ENCODE measurements at regions not wholly inside any gene's neighbourhood (a gene's known extent, or its start where the extent isn't known, plus 50 kb on each side); places are given as distances from the start of the nearest gene placed in this dataset.

DNA sequence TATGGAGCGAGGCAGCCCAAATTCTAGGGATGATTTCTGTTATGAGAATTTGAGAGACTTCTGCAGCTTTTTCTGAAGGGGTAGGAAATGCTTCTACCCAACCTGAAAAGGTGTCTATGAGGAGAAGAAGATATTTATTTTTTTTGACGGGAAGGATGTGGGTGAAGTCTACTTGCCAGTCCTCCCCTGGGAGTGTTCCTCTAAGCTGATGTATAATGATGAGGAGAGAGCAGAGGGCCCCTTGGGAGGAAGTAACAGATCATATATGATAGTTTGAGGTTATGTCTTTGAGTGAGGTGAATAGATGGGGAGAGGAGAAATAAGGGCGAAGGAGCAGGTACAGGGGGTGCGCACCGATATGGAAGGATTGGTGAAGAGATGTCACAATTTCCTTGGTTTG, 910.6 kb upstream of the SLITRK5 start:
- ChIA-PET CTCF (no interaction called here), POLR2A (no interaction called here)
- no peak for ATAC-seq
- 67% methylated on average over 5 of the region's 5 CpGs for WGBS (ENCODE audit: missing lambda C conversion rate)
- Histone ChIP-seq H3K4me2 (no peak overlapping the region), H3K9me3 (no peaks in the 10 kb centered on the region), H3K27ac (no peak overlapping the region), H3K4me3 (no peak overlapping the region), H3K4me1 (no peaks in the 10 kb centered on the region)
- no peak for DNase-seq (ENCODE audit: low read depth in 1 of 2, low spot score in 1 of 2)
- TF ChIP-seq, protein P1, sequence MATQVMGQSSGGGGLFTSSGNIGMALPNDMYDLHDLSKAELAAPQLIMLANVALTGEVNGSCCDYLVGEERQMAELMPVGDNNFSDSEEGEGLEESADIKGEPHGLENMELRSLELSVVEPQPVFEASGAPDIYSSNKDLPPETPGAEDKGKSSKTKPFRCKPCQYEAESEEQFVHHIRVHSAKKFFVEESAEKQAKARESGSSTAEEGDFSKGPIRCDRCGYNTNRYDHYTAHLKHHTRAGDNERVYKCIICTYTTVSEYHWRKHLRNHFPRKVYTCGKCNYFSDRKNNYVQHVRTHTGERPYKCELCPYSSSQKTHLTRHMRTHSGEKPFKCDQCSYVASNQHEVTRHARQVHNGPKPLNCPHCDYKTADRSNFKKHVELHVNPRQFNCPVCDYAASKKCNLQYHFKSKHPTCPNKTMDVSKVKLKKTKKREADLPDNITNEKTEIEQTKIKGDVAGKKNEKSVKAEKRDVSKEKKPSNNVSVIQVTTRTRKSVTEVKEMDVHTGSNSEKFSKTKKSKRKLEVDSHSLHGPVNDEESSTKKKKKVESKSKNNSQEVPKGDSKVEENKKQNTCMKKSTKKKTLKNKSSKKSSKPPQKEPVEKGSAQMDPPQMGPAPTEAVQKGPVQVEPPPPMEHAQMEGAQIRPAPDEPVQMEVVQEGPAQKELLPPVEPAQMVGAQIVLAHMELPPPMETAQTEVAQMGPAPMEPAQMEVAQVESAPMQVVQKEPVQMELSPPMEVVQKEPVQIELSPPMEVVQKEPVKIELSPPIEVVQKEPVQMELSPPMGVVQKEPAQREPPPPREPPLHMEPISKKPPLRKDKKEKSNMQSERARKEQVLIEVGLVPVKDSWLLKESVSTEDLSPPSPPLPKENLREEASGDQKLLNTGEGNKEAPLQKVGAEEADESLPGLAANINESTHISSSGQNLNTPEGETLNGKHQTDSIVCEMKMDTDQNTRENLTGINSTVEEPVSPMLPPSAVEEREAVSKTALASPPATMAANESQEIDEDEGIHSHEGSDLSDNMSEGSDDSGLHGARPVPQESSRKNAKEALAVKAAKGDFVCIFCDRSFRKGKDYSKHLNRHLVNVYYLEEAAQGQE (IDR thresholded peaks at IDR 0.05): no peak
- no peak for TF ChIP-seq MAFK (IDR thresholded peaks at IDR 0.05; ENCODE audit: partially characterized antibody)
- no peak for TF ChIP-seq ZSCAN20 (CRISPR knock-in tag; IDR thresholded peaks at IDR 0.05)
- no peak for TF ChIP-seq RAD21 (conservative IDR thresholded peaks at IDR 0.05 in 1 of 2, IDR thresholded peaks at IDR 0.05 in 1 of 2)
- no peak for TF ChIP-seq PHF8 (IDR thresholded peaks at IDR 0.05; ENCODE audit: borderline replicate concordance, low read depth)
- no peak for TF ChIP-seq PBX3 (IDR thresholded peaks at IDR 0.05)
- no peak for TF ChIP-seq ATOH8 (CRISPR knock-in tag; IDR thresholded peaks at IDR 0.05; ENCODE audit: low read depth)
- no peak for TF ChIP-seq EP300 (IDR thresholded peaks at IDR 0.05)
- TF ChIP-seq CHD4 (IDR thresholded peaks at IDR 0.05; ENCODE audit: borderline replicate concordance): no peak
- no peak for TF ChIP-seq HOXA7 (CRISPR knock-in tag; IDR thresholded peaks at IDR 0.05)
- no peak for TF ChIP-seq RFX5 (IDR thresholded peaks at IDR 0.05)
- no peak for TF ChIP-seq MAX (IDR thresholded peaks at IDR 0.05)
- TF ChIP-seq TP53 (CRISPR knock-in tag; IDR thresholded peaks at IDR 0.05): no peak
- TF ChIP-seq KDM1A (IDR thresholded peaks at IDR 0.05; ENCODE audit: low read depth): no peak
- TF ChIP-seq ZNF302 (CRISPR knock-in tag; IDR thresholded peaks at IDR 0.05): no peak
- no peak for TF ChIP-seq POLR2AphosphoS2 (conservative IDR thresholded peaks at IDR 0.05; ENCODE audit: low read length)
- TF ChIP-seq, protein P2, sequence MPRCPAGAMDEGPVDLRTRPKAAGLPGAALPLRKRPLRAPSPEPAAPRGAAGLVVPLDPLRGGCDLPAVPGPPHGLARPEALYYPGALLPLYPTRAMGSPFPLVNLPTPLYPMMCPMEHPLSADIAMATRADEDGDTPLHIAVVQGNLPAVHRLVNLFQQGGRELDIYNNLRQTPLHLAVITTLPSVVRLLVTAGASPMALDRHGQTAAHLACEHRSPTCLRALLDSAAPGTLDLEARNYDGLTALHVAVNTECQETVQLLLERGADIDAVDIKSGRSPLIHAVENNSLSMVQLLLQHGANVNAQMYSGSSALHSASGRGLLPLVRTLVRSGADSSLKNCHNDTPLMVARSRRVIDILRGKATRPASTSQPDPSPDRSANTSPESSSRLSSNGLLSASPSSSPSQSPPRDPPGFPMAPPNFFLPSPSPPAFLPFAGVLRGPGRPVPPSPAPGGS (IDR thresholded peaks at IDR 0.05): no peak
- no peak for FAIRE-seq

DNA sequence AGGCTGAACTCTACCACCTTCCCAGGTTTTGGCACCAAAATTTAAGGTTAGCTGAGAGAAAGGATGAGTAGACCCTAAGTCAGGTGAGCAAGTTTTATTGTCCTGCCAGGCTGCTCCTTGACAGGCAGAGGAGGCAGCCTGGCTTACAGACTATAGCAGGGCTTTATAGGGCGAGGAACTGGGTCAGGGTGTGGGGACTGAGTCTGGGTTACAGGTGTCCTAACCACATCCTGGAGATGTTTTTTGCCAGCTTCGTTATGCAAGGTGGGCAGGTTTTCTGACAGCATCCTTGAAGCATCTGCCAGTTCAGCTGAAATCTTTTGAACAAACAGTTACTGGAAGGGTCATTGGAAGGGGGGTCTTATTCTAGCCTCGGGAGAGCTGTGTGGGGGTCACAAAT, 905.7 kb upstream of the SLITRK5 start:
- POLR2A ChIA-PET: no interaction called here
- FAIRE-seq (no peak), ATAC-seq (no peak), DNase-seq (ENCODE audit: low read depth in 1 of 2, low spot score in 1 of 2) (no peak)
- TF ChIP-seq RAD21 (conservative IDR thresholded peaks at IDR 0.05 in 1 of 2, IDR thresholded peaks at IDR 0.05 in 1 of 2) (no peak), KDM1A (IDR thresholded peaks at IDR 0.05; ENCODE audit: low read depth) (no peak), SMC3 (IDR thresholded peaks at IDR 0.05) (no peak), NR3C1 (IDR thresholded peaks at IDR 0.05) (no peak), ATOH8 (CRISPR knock-in tag; IDR thresholded peaks at IDR 0.05; ENCODE audit: low read depth) (no peak), CHD2 (IDR thresholded peaks at IDR 0.05; ENCODE audit: low read length, partially characterized antibody) (no peak), JUNB (IDR thresholded peaks at IDR 0.05) (no peak), GATA3 (IDR thresholded peaks at IDR 0.05; ENCODE audit: borderline replicate concordance) (no peak), KDM5A (IDR thresholded peaks at IDR 0.05) (no peak), NFE2L2 (conservative IDR thresholded peaks at IDR 0.05; ENCODE audit: low read length) (no peak), CBX8 (IDR thresholded peaks at IDR 0.05) (no peak), RARB (CRISPR knock-in tag; IDR thresholded peaks at IDR 0.05) (no peak)
- TF ChIP-seq, protein P2 (IDR thresholded peaks at IDR 0.05): no peak
- TF ChIP-seq, protein P3, sequence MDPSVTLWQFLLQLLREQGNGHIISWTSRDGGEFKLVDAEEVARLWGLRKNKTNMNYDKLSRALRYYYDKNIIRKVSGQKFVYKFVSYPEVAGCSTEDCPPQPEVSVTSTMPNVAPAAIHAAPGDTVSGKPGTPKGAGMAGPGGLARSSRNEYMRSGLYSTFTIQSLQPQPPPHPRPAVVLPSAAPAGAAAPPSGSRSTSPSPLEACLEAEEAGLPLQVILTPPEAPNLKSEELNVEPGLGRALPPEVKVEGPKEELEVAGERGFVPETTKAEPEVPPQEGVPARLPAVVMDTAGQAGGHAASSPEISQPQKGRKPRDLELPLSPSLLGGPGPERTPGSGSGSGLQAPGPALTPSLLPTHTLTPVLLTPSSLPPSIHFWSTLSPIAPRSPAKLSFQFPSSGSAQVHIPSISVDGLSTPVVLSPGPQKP (IDR thresholded peaks at IDR 0.05; ENCODE audit: low read depth, low read length): no peak
- no peak overlapping the region for H3K27ac ChIP-seq
- H3K4me2 ChIP-seq: no peak overlapping the region
- CTCF ChIA-PET: no interaction called here
- H3K9me3 ChIP-seq: no peaks in the 10 kb centered on the region
- no peak overlapping the region for H3K4me3 ChIP-seq
- 0% methylated on average over 2 of the region's 3 CpGs for WGBS (ENCODE audit: missing lambda C conversion rate)
- H3K4me1 ChIP-seq: no peaks in the 10 kb centered on the region
